Calu3 (cell line): ENCODE measurements at regions not wholly inside any gene's neighbourhood (a gene's known extent, or its start where the extent isn't known, plus 50 kb on each side); places are given as distances from the start of the nearest gene placed in this dataset.

Experiments used
- BruUV-seq: library from RNA; stranded (reverse); fragments of 400-500 nt; replicated peaks from 2 replicates; lab custom pipeline; 2021; lab: Mats Ljungman, UMichigan
- CTCF ChIA-PET: fragments of 300-600 bp; sonication (Branson Sonifier 250); formaldehyde crosslinking; loops from one replicate; lab custom pipeline; 2022; ENCODE audit warnings: antibody characterized with exemption; lab: Charles Lee
- DNase-seq: peaks from one replicate; pipeline ENCODE4 v3.0.0; 2022
- H3K27ac Mint-ChIP-seq: one replicate; pipeline ENCODE4 v1.8.0; 2022; ENCODE audit warnings: mixed read lengths; ENCODE audit not compliant: unreplicated experiment
- H3K27me3 Mint-ChIP-seq: one replicate; pipeline ENCODE4 v1.8.0; 2022; ENCODE audit warnings: mixed read lengths; ENCODE audit not compliant: unreplicated experiment
- H3K36me3 Mint-ChIP-seq: one replicate; pipeline ENCODE4 v1.8.0; 2022; ENCODE audit warnings: mild to moderate bottlenecking, moderate library complexity, mixed read lengths; ENCODE audit not compliant: insufficient read depth, unreplicated experiment
- H3K4me1 Mint-ChIP-seq: one replicate; pipeline ENCODE4 v1.8.0; 2022; ENCODE audit warnings: mild to moderate bottlenecking, low read depth, mixed read lengths; ENCODE audit not compliant: unreplicated experiment
- H3K4me3 Mint-ChIP-seq: one replicate; pipeline ENCODE4 v1.8.0; 2022; ENCODE audit warnings: mild to moderate bottlenecking, low read depth, moderate library complexity, mixed read lengths; ENCODE audit not compliant: unreplicated experiment
- H3K9me3 Mint-ChIP-seq: one replicate; pipeline ENCODE4 v1.8.0; 2022; ENCODE audit warnings: low read depth, mixed read lengths; ENCODE audit not compliant: unreplicated experiment
- CTCF ChIP-seq: fragments of 200-600 bp; IDR thresholded peaks from one replicate; pipeline ENCODE4 v1.8.0; 2022; ENCODE audit warnings: antibody characterized with exemption; ENCODE audit not compliant: unreplicated experiment
- intact Hi-C: fragments of 100-400 bp; cut with micrococcal nuclease; formaldehyde crosslinking; loops from one replicate; pipeline ENCODE4 v1.10.0; 2022; ENCODE audit not compliant: unreplicated experiment

- no peaks in the 10 kb centered on the region for H3K27me3 Mint-ChIP-seq
- no peak overlapping the region for H3K4me3 Mint-ChIP-seq
- TF ChIP-seq CTCF: no peak
- peak overlapping the region; percentile 71 for H3K27ac Mint-ChIP-seq
- peaks cover 41% of the 10 kb centered on the region for H3K4me1 Mint-ChIP-seq
- DNase-seq: no peak
- H3K36me3 Mint-ChIP-seq: peaks cover 15% of the 10 kb centered on the region
- no TSS peak for BruUV-seq
- H3K9me3 Mint-ChIP-seq: peaks cover 9% of the 10 kb centered on the region
- intact Hi-C loops: no loop called here
- CTCF ChIA-PET: no interaction called here
Observed at GRCh38 chr7:116351966-116352365, 141.6 kb downstream of the TES start.

- intact Hi-C loops: loop anchor here (2.0 kb wide), 1 partner anchor 147 kb away; no protein-coding TSS in a partner anchor
Observed at GRCh38 chr7:116353647-116354046, 143.3 kb downstream of the TES start.

GRCh38 chr7:116354171-116354545, 143.8 kb downstream of the TES start:
- Mint-ChIP-seq H3K36me3 (peaks cover 15% of the 10 kb centered on the region), H3K27ac (peak overlapping the region; percentile 98), H3K4me3 (peak overlapping the region; percentile 69), H3K9me3 (peaks cover 3% of the 10 kb centered on the region), H3K27me3 (no peaks in the 10 kb centered on the region), H3K4me1 (peaks cover 56% of the 10 kb centered on the region)
- intact Hi-C loops: loop anchor here (2.0 kb wide), 1 partner anchor 147 kb away; no protein-coding TSS in a partner anchor
- no TSS peak for BruUV-seq
- CTCF ChIA-PET: interaction anchor here (0.6 to 1.0 kb wide), 3 partner anchors 94 to 172 kb away, joined by 3 to 6 read pairs (median 3); partner anchors contain the start of gene CAV2
- no peak for DNase-seq
- no peak for TF ChIP-seq CTCF

More at GRCh38 chr7:116353647-116354046, 143.3 kb downstream of the TES start:
- BruUV-seq: no TSS peak
- peaks cover 56% of the 10 kb centered on the region for H3K4me1 Mint-ChIP-seq
- peak overlapping the region; percentile 69 for H3K4me3 Mint-ChIP-seq
- DNase-seq: no peak
- peaks cover 15% of the 10 kb centered on the region for H3K36me3 Mint-ChIP-seq
- H3K27ac Mint-ChIP-seq: peak overlapping the region; percentile 98
- no peak for TF ChIP-seq CTCF
- CTCF ChIA-PET: no interaction called here
- no peaks in the 10 kb centered on the region for H3K27me3 Mint-ChIP-seq
- peaks cover 6% of the 10 kb centered on the region for H3K9me3 Mint-ChIP-seq

- TF ChIP-seq CTCF: no peak
- no TSS peak for BruUV-seq
- Mint-ChIP-seq H3K27me3 (no peaks in the 10 kb centered on the region), H3K9me3 (peaks cover 2% of the 10 kb centered on the region), H3K4me1 (peaks cover 56% of the 10 kb centered on the region), H3K27ac (peak overlapping the region; percentile 98), H3K4me3 (peak overlapping the region; percentile 69), H3K36me3 (peaks cover 15% of the 10 kb centered on the region)
- CTCF ChIA-PET: interaction anchor here (0.6 to 1.0 kb wide), 3 partner anchors 95 to 171 kb away, joined by 3 to 6 read pairs (median 3); partner anchors contain the start of gene CAV2
- DNase-seq: peak; percentile 84
- intact Hi-C loops: loop anchor here (2.0 to 5.0 kb wide), 6 partner anchors 68 to 233 kb away; partner anchors contain the start of gene CAV1
Observed at GRCh38 chr7:116354546-116355423, 144.4 kb downstream of the TES start.
